IgD-negative memory B cell (primary cell): ENCODE measurements at regions not wholly inside any gene's neighbourhood (a gene's known extent, or its start where the extent isn't known, plus 50 kb on each side); places are given as distances from the start of the nearest gene placed in this dataset.

ENCODE experiments used
- H3K27ac Mint-ChIP-seq, 3 donors: one replicate each; pipeline ENCODE4 v1.8.0; 2020 to 2022; ENCODE audit warnings: mild to moderate bottlenecking in 3 of 3, mixed read lengths in 3 of 3, moderate library complexity in 1 of 3
- H3K27me3 Mint-ChIP-seq: one replicate; pipeline ENCODE4 v1.8.0; 2021; ENCODE audit warnings: mixed read lengths
- H3K36me3 Mint-ChIP-seq: one replicate; pipeline ENCODE4 v1.8.0; 2020; ENCODE audit warnings: mild to moderate bottlenecking, mixed read lengths
- H3K4me1 Mint-ChIP-seq, 3 donors: one replicate each; pipeline ENCODE4 v1.8.0; 2020 to 2022; ENCODE audit warnings: mixed read lengths in 3 of 3, mild to moderate bottlenecking in 1 of 3
- H3K4me3 Mint-ChIP-seq, 4 donors: one replicate each; pipeline ENCODE4 v1.8.0; 2020 to 2022; ENCODE audit warnings: mild to moderate bottlenecking in 4 of 4, mixed read lengths in 4 of 4, moderate library complexity in 3 of 4
- H3K9me3 Mint-ChIP-seq, 3 donors: one replicate each; pipeline ENCODE4 v1.8.0; 2020 to 2021; ENCODE audit warnings: mixed read lengths in 3 of 3, mild to moderate bottlenecking in 1 of 3

DNA sequence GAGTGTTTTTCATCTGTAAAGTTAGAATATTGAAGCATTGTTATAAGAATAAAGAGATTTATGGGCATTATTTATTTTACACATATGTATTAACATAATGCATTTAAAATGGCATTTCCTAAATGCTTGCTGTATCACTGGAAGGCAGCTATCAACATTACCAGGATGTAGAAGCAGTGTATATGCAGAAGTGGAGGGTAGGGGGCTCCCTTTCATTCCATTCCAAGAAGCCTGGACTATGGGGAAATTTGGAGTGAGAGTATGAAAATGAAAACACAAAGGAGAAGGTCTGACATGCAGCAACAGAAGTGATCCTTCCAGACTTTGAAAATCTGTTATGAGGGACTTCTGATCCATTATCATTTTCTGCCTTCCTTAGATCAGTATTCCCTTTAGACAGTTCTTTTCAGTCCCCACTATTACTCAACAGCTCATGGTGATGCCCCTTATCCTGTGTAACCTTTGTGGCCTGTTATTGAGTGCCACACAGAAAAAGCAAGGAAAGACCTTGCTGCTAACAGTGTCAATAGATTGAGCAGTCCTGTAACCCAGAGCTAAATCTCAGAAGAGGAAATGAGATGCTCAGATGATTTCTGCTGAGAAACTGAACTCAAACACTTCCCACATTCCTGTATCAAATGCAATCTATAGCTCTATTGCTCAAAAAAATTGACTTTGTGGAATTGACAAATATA, 216.6 kb downstream of the HNMT start:
- Mint-ChIP-seq H3K27me3 (no peaks in the 10 kb centered on the region), H3K4me1 (no peaks in the 10 kb centered on the region), H3K27ac (no peak overlapping the region), H3K4me3 (no peak overlapping the region), H3K9me3 (no peaks in the 10 kb centered on the region), H3K36me3 (peaks cover 3% of the 10 kb centered on the region)

DNA sequence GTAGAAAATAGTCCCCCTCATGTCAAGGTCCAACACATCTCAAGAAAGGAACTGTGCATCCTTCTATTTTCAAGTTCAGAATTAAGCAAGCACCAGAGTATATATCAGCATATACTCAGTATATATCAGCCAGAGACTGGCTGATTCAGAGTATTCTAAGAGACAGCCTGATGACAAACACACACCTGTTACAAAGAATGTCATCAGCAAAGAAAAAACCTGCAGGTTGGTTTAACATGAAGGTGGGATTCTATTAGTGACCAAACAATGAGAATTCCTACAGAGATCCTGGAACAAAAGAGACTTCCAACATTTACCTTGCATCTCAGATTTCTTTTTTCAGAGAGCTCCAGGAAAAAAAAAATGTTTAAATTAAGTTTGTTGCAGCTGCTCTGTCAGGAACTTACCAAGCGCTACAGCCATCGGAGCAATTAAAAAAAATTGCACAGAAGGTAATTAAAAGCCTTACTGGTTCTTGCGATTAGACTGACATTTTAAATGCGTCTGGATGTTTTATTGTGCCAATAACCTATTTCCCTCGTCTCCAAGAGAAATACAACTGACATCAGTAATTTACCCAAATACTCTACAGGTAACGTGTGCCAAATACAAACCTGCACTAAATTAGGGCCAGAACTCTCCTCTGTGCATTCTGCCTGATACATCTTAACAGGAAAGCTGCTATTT, 218.1 kb downstream of the HNMT start:
- H3K4me3 Mint-ChIP-seq: no peak overlapping the region

DNA sequence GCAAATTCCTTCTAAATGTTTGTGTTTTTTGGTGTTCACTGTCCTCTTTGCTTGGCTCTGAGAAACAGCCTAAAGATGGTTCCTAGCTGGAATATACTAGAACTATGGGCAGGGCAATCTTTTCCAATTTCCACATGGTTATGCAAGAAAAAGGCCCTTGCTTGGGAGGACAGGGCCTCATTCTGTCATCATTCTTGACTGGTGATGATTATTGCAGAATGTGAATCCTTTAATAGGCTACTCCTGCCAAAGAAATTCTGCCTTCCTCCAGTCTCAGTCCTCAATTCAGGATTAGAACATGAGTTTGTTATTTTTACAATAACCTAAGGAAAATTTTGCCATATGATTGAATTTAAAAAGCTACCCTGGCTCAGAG, 218.7 kb downstream of the HNMT start:
- Mint-ChIP-seq H3K27ac (no peak overlapping the region), H3K4me1 (no peaks in the 10 kb centered on the region), H3K27me3 (no peaks in the 10 kb centered on the region), H3K4me3 (no peak overlapping the region), H3K36me3 (peaks cover 2% of the 10 kb centered on the region), H3K9me3 (no peaks in the 10 kb centered on the region)

More for the DNA sequence above, 218.1 kb downstream of the HNMT start:
- peaks cover 2% of the 10 kb centered on the region for H3K36me3 Mint-ChIP-seq
- no peaks in the 10 kb centered on the region for H3K4me1 Mint-ChIP-seq
- no peaks in the 10 kb centered on the region for H3K9me3 Mint-ChIP-seq
- no peak overlapping the region for H3K27ac Mint-ChIP-seq
- H3K27me3 Mint-ChIP-seq: no peaks in the 10 kb centered on the region

DNA sequence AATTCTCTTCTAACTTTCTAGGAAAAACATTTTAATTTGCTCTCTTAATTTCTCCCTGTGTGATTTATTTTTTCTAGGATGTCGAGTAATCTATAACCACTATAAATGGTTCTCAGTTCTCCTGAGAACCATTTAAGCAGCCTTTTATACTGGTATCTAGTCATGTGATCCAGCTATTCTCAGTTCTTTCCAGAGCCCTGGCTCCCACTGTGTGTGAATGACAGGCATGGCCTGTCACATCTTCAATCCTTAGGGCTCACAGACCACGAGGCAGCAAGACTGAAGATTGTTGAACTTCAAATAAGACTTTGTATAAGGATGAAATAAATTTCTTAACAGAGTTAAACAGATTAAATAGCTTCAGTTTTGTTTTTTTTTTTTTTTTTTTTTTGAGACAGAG, 219.4 kb downstream of the HNMT start:
- Mint-ChIP-seq H3K4me3 (no peak overlapping the region), H3K9me3 (no peaks in the 10 kb centered on the region), H3K27me3 (no peaks in the 10 kb centered on the region), H3K27ac (no peak overlapping the region), H3K36me3 (peaks cover 2% of the 10 kb centered on the region), H3K4me1 (no peaks in the 10 kb centered on the region)

DNA sequence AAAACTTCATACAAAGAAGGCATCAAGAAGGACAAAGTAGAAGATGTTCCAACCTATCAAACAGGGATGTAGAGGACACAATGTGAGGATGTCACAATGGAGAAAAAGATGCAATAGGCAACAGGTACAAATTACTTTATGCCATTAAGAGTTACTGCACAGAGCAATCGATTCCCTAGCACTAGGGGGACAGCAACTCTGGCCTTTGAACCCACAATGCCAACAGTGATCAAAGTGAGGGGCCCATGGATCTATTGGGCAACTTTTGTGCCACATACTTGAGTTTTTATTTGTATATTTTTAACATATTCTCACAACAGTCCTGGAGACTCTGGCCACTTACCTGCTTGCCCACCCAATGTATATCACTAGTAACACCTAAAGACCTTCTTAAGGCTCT, 220.2 kb downstream of the HNMT start:
- no peaks in the 10 kb centered on the region for H3K9me3 Mint-ChIP-seq
- no peaks in the 10 kb centered on the region for H3K27me3 Mint-ChIP-seq
- H3K27ac Mint-ChIP-seq: no peak overlapping the region
- H3K4me3 Mint-ChIP-seq: no peak overlapping the region
- peaks cover 2% of the 10 kb centered on the region for H3K36me3 Mint-ChIP-seq
- H3K4me1 Mint-ChIP-seq: no peaks in the 10 kb centered on the region

DNA sequence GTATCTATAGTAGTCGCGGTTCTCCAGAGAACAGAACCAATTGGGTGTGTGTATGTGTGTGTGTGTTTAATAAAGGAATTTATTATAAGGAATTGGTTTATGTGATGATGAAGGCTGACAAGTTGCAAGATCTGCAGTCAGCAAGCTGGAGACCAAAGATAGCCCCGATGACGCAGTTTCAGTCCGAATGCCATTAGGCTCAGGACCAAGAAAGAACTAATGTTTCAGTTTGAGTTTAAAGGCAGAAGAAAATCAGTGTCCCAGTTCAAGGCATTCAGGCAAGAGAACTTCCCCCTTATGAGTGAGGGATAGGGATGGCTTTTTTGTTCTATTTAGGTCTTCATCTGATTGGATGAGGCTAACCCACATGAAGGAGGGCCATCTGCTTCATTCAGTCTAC, 221.6 kb downstream of the HNMT start:
- Mint-ChIP-seq H3K9me3 (no peaks in the 10 kb centered on the region), H3K4me3 (no peak overlapping the region), H3K36me3 (peaks cover 2% of the 10 kb centered on the region), H3K27ac (no peak overlapping the region), H3K4me1 (no peaks in the 10 kb centered on the region), H3K27me3 (no peaks in the 10 kb centered on the region)

DNA sequence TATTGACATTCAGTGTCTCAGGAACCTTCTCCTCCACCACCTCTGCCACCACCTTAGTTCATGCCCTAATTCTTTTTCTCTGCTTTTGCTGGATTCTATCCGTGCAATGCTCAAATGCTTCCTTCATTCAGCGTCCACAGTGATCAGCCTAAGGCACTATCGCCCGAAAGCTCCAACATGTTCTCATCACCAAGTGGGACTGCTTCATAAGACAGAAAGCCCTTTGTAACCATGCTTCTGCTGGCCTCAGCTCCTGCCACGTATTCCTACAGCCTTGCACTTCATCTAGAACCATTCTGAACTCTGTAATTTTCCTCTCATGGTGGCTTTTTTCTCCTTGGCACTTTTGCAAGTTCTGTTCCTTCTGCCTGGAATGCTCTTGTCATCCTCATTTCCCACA, 222.9 kb downstream of the HNMT start:
- H3K9me3 Mint-ChIP-seq: no peaks in the 10 kb centered on the region
- H3K4me3 Mint-ChIP-seq: no peak overlapping the region
- peaks cover 2% of the 10 kb centered on the region for H3K36me3 Mint-ChIP-seq
- H3K4me1 Mint-ChIP-seq: no peaks in the 10 kb centered on the region
- H3K27me3 Mint-ChIP-seq: no peaks in the 10 kb centered on the region
- H3K27ac Mint-ChIP-seq: peak overlapping the region in 1 of 3 donors; percentile 2

DNA sequence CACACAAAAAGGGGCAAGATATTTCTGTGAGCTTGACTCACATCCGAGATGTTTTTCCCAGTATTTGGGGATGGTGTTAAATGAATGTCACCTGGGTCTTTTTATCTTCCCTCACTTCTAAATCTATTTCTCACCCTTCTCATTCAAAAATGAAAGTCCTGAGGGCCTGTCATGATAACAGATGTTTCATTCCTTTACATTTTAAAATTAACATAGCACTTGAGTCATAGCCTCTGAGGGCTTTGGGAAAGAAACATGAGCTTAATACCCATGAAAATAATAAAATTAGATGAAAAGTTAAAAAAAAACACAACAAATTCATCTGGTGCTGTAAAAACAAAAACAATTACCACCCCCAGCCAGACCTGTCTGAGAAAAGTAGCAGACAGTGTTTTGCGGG, 226.7 kb downstream of the HNMT start:
- Mint-ChIP-seq H3K4me1 (no peaks in the 10 kb centered on the region), H3K27me3 (no peaks in the 10 kb centered on the region), H3K9me3 (no peaks in the 10 kb centered on the region), H3K4me3 (no peak overlapping the region), H3K27ac (no peak overlapping the region), H3K36me3 (no peaks in the 10 kb centered on the region)

DNA sequence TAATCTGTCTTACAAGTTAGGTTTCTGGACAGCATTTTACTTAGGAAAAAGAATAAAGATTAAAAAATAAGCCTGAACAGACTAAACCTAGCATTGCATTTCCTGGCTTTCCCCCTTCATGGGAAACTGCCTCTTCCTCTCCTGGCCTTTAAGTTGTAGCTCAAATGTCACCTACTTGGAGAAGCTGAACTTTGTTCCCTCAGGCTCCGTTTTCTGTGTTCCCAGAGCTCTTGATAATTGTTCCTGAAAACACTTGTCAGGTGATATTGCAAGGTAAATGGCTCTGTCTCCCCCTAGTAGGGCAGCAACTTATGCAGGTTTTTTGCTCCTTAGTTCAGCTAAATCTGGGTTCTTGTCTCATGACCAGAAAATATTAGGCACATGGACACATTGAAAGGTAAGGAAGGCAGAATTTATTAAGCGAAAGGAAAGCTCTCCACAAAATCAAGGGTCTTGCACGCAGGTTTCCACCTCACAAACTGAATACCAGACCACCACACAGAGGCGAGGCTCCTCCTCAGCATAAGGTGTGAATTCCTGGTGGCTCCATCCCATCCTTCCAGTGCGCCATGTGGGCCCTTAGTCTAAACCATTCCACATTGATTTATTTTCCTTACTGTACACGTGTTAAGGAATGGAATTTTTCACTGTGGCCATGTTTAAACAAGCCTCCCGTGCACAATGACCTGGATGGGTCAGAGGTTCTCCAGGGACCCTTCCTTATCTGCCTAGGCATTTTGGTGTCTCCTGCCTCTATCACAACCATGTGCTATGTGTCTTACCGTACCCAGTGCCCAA, 229.3 kb downstream of the HNMT start:
- Mint-ChIP-seq H3K27ac (no peak overlapping the region), H3K4me1 (no peaks in the 10 kb centered on the region), H3K4me3 (no peak overlapping the region), H3K27me3 (no peaks in the 10 kb centered on the region), H3K36me3 (no peaks in the 10 kb centered on the region), H3K9me3 (peaks cover 0 to 5% (median 0%) of the 10 kb centered on the region in 3 donors)

DNA sequence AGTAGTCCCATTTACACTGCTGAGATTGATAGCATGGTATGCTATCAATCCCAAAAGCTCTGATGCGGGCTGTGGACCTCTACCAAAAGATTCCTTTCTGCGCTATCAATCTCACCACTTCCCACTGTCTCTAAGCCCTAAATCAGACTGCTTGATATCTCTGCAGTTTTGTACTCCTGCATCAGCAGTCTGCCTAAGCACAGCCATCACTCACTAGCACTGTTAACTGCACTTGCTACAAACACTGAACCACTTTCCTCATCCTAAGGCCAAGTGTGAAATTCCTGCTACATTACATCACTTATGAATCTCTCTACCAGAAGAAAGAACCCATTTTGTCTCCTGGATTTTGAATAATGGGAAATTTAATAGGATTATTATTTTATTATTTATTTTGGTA, 237.0 kb downstream of the HNMT start:
- peaks cover 0 to 1% (median 0%) of the 10 kb centered on the region in 3 donors for H3K4me1 Mint-ChIP-seq

DNA sequence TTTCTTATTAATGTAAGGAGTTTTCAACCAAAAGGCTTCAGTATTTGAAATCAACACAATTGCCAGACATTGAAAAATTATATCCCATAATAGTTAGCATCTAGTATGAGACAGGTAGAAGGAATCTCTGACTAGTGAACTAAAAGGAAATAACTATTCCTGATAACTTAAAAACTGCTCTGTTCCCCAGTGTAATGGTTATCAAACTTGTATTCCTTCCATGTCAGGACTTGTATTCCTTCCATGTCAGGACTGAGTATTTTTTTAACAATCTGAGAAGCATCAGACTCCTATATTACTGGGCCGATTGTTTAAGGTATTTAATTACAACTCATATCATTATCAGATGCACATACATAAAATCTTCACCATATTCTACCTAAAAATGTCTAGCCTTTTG, 238.5 kb downstream of the HNMT start:
- Mint-ChIP-seq H3K4me3 (no peak overlapping the region), H3K27me3 (no peaks in the 10 kb centered on the region), H3K4me1 (peaks cover 0 to 1% (median 0%) of the 10 kb centered on the region in 3 donors), H3K9me3 (peaks cover 0 to 12% (median 6%) of the 10 kb centered on the region in 3 donors), H3K27ac (no peak overlapping the region), H3K36me3 (peaks cover 2% of the 10 kb centered on the region)

More for the DNA sequence above, 237.0 kb downstream of the HNMT start:
- Mint-ChIP-seq H3K36me3 (peaks cover 2% of the 10 kb centered on the region), H3K27ac (no peak overlapping the region), H3K4me3 (no peak overlapping the region), H3K9me3 (peaks cover 0 to 12% (median 9%) of the 10 kb centered on the region in 3 donors), H3K27me3 (no peaks in the 10 kb centered on the region)

DNA sequence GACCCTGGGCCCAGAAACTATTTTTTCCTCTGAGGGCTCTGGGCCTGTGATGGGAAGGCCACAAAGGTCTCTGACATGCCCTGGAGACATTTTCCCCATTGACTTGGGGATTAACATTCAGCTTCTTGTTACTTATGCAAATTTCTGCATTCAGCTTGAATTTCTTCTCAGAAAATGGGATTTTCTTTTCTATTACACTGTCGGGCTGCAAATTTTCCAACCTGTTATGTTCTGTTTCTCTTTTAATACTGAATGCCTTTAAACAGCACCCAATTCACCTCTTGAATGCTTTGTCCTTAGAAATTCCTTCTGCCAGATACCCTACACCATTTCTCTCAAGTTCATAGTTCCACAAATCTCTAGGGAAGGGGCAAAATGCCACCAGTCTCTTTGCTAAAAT, 241.0 kb downstream of the HNMT start:
- Mint-ChIP-seq H3K27ac (no peak overlapping the region), H3K4me1 (peaks cover 0 to 1% (median 0%) of the 10 kb centered on the region in 3 donors), H3K9me3 (peaks cover 0 to 12% (median 6%) of the 10 kb centered on the region in 3 donors), H3K27me3 (no peaks in the 10 kb centered on the region), H3K4me3 (no peak overlapping the region), H3K36me3 (peaks cover 2% of the 10 kb centered on the region)

DNA sequence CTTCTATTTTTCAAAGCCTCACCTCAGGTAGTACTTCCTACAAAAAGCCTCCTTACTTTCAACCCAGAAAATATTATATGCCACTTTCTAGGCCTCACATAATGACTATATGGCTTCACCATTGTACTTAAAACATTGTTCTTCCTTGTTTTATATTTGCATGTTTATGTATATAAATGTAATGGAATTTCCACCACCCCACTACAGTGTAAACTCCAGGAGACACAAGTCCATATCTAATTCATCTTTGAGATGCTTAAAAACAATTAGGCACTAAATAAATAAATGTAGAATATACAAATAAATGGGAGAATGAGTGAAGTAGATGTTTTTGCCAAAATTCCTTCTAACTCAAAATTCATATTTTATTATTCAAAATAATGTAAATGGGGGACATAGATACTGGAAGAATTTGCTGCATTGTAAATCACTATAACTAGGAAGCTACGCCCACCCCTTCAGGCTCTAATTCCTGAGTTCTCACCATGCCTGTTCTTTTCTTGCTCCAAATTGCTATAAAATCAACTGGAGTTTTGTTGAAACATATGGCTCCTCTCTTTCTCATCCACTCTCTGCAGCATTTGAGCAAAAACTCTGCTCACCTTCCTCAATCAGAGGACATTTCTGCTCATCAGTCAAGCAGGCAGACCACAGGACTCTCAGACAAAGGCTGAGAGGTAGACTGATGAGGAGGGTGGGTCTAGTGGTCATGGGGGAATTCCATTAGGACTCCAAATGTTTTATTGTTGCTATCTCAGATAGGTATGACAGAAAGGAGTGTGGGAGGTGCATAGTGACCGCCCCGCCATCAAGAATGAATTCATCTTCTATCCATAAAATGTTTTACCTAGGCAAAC, 243.0 kb downstream of the HNMT start:
- Mint-ChIP-seq H3K27me3 (no peaks in the 10 kb centered on the region), H3K9me3 (peaks cover under 1 to 12% (median 6%) of the 10 kb centered on the region in 3 donors), H3K4me3 (no peak overlapping the region), H3K27ac (no peak overlapping the region), H3K36me3 (peaks cover 2% of the 10 kb centered on the region), H3K4me1 (peaks cover 0 to 1% (median 0%) of the 10 kb centered on the region in 3 donors)

DNA sequence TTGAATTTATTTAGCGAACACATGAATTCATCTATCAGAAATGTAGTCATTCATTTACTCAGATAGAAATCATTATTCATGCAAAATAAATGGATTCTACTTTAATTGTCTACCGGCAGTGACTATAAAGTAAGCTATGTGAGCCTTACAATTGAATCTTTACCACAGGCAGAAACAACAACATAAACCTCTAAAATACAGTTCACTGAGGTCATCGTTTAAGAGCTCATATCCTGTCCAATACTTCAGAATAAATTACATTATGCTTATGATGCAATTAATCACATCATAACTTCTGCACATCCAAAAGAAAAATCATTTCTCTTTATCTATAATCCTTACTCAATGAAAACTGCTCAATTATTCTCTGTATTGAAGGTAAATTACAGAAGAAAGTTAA, 244.7 kb downstream of the HNMT start:
- Mint-ChIP-seq H3K36me3 (peaks cover 2% of the 10 kb centered on the region), H3K9me3 (peaks cover 2 to 7% (median 3%) of the 10 kb centered on the region in 3 donors), H3K4me1 (peaks cover 0 to 1% (median 0%) of the 10 kb centered on the region in 3 donors), H3K4me3 (no peak overlapping the region), H3K27me3 (no peaks in the 10 kb centered on the region), H3K27ac (no peak overlapping the region)

DNA sequence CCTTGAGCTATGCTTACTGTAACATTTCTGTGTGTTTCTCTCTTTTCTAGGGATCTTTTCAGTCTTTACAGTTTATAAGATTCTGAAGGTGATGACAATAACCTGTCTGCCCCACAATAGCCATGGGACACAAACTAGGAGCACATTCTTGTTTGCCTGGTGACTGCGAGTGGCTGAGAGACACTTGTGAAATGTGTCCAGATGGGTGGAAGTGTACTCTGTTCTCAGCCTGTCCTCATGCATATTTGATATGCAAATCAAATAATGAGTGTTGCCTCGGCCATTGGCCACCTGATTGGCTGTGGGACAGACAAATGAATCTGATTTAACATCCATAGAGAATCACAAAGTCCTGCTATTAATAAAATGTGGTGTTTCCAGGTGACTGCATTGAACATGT, 246.2 kb downstream of the HNMT start:
- Mint-ChIP-seq H3K4me3 (no peak overlapping the region), H3K36me3 (no peaks in the 10 kb centered on the region), H3K27me3 (no peaks in the 10 kb centered on the region), H3K27ac (no peak overlapping the region), H3K4me1 (no peaks in the 10 kb centered on the region), H3K9me3 (peaks cover 0 to 5% (median 2%) of the 10 kb centered on the region in 3 donors)
